ENCODE measurements at regions not wholly inside any gene's neighbourhood (a gene's known extent, or its start where the extent isn't known, plus 50 kb on each side); places are given as distances from the start of the nearest gene placed in this dataset.

DNA sequence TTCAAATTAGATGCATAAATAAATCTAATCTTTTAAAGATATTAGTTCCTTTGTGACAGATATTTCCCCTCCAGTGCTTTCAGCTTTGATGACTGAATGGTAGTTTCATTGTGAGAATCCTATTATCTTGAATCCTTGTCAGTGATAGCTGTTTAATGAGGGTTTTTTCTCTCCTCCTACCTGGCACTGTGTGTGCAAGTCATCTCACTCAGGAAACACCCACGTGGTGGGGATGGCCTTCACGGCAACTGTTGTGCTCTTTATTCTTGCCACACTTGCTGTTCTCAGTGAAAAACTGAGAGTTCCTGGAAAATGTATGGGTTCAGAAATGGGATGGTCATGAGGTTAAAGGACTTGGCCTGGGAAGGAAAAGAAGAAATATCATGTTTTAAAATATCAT lies 129.9 kb downstream of the SPRY1 start:
- TF ChIP-seq, protein P1, sequence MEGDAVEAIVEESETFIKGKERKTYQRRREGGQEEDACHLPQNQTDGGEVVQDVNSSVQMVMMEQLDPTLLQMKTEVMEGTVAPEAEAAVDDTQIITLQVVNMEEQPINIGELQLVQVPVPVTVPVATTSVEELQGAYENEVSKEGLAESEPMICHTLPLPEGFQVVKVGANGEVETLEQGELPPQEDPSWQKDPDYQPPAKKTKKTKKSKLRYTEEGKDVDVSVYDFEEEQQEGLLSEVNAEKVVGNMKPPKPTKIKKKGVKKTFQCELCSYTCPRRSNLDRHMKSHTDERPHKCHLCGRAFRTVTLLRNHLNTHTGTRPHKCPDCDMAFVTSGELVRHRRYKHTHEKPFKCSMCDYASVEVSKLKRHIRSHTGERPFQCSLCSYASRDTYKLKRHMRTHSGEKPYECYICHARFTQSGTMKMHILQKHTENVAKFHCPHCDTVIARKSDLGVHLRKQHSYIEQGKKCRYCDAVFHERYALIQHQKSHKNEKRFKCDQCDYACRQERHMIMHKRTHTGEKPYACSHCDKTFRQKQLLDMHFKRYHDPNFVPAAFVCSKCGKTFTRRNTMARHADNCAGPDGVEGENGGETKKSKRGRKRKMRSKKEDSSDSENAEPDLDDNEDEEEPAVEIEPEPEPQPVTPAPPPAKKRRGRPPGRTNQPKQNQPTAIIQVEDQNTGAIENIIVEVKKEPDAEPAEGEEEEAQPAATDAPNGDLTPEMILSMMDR (IDR thresholded peaks at IDR 0.05), result no peak
- no peak for TF ChIP-seq POLR2AphosphoS5 (IDR thresholded peaks at IDR 0.05)

Measured in upper lobe of left lung (tissue), 4 donors.